Ishikawa (cell line): ENCODE measurements at regions not wholly inside any gene's neighbourhood (a gene's known extent, or its start where the extent isn't known, plus 50 kb on each side); places are given as distances from the start of the nearest gene placed in this dataset.

Source experiments
- EP300 ChIP-seq: IDR thresholded peaks from 2 replicates; pipeline ENCODE4 v1.6.1; 2012; ENCODE audit warnings: borderline replicate concordance
- NFIC ChIP-seq: IDR thresholded peaks from 2 replicates; pipeline ENCODE4 v1.6.1; 2012
- TAF1 ChIP-seq: IDR thresholded peaks from 2 replicates; pipeline ENCODE4 v1.6.1; 2012; ENCODE audit warnings: low read depth, mild to moderate bottlenecking
- TF ChIP-seq, protein P1 (sequence below): IDR thresholded peaks from 2 replicates; pipeline ENCODE4 v1.6.1; 2012

DNA sequence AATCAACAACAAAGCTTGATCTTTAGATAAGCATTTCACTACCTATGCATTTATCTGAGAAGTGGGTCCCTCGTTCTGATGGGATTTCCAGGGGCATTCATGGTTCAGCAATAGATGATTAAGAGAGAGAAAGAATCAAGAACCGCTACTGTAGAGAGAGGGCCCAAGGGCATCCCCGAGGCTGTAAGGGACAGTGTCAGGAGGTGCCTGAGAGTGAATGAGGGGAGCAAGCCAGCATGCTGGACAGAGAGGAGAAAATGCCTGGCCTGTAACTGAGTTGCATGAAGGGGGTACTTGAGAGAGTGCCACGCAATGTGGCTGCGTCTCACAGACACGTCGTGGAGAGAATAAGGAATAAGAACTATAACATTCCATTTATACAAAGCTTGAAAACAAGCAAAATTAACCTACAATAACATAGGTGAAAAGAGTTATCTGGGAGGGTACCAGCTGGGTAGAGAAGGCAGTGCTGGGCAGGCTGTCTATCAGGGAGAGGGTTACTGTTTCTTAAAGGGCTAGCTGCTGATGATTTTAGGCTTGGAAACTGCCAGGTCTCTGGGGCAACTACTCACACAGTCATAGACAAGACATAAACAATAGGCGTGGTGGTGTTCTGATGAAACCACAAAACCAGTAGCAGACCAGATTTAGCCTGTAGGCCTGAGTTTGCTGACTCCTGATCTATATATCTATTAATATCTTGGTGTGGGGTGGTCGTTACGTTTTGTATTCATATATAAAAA is 374.6 kb upstream of the CFAP20DC start:
- TF ChIP-seq EP300 (no peak), NFIC (no peak), TAF1 (no peak)
- TF ChIP-seq, protein P1, sequence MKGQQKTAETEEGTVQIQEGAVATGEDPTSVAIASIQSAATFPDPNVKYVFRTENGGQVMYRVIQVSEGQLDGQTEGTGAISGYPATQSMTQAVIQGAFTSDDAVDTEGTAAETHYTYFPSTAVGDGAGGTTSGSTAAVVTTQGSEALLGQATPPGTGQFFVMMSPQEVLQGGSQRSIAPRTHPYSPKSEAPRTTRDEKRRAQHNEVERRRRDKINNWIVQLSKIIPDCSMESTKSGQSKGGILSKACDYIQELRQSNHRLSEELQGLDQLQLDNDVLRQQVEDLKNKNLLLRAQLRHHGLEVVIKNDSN: no peak
